ENCODE measurements at regions not wholly inside any gene's neighbourhood (a gene's known extent, or its start where the extent isn't known, plus 50 kb on each side); places are given as distances from the start of the nearest gene placed in this dataset.

DNA sequence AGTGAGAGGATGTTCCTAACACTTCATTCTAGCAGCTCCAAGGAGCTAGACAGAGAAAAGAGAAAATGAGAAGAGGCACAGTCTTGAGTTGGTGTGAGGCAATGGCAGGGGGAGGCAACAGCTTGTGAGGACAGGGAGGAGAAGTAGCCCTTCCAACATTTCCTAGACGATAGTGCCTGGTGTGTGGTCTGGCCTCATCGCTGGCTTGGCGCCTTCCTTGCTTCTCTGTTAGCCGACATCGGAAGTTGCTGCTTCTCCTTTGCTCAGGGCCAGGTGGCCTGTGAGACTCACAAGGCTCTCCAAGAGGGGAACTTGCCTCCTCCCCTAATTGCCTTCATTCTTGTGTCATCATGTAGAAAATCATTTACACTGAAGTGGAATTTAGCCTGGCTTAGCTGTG, 208.7 kb downstream of the MAP2K4 start:
- TF ChIP-seq, protein P1, sequence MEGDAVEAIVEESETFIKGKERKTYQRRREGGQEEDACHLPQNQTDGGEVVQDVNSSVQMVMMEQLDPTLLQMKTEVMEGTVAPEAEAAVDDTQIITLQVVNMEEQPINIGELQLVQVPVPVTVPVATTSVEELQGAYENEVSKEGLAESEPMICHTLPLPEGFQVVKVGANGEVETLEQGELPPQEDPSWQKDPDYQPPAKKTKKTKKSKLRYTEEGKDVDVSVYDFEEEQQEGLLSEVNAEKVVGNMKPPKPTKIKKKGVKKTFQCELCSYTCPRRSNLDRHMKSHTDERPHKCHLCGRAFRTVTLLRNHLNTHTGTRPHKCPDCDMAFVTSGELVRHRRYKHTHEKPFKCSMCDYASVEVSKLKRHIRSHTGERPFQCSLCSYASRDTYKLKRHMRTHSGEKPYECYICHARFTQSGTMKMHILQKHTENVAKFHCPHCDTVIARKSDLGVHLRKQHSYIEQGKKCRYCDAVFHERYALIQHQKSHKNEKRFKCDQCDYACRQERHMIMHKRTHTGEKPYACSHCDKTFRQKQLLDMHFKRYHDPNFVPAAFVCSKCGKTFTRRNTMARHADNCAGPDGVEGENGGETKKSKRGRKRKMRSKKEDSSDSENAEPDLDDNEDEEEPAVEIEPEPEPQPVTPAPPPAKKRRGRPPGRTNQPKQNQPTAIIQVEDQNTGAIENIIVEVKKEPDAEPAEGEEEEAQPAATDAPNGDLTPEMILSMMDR (IDR thresholded peaks at IDR 0.05) = no peak
- TF ChIP-seq, protein P2, sequence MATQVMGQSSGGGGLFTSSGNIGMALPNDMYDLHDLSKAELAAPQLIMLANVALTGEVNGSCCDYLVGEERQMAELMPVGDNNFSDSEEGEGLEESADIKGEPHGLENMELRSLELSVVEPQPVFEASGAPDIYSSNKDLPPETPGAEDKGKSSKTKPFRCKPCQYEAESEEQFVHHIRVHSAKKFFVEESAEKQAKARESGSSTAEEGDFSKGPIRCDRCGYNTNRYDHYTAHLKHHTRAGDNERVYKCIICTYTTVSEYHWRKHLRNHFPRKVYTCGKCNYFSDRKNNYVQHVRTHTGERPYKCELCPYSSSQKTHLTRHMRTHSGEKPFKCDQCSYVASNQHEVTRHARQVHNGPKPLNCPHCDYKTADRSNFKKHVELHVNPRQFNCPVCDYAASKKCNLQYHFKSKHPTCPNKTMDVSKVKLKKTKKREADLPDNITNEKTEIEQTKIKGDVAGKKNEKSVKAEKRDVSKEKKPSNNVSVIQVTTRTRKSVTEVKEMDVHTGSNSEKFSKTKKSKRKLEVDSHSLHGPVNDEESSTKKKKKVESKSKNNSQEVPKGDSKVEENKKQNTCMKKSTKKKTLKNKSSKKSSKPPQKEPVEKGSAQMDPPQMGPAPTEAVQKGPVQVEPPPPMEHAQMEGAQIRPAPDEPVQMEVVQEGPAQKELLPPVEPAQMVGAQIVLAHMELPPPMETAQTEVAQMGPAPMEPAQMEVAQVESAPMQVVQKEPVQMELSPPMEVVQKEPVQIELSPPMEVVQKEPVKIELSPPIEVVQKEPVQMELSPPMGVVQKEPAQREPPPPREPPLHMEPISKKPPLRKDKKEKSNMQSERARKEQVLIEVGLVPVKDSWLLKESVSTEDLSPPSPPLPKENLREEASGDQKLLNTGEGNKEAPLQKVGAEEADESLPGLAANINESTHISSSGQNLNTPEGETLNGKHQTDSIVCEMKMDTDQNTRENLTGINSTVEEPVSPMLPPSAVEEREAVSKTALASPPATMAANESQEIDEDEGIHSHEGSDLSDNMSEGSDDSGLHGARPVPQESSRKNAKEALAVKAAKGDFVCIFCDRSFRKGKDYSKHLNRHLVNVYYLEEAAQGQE (IDR thresholded peaks at IDR 0.05; ENCODE audit: insufficient read depth in 1 of 2, low read depth in 2 of 2, low read length in 1 of 2) = no peak
